ENCODE measurements at regions not wholly inside any gene's neighbourhood (a gene's known extent, or its start where the extent isn't known, plus 50 kb on each side); places are given as distances from the start of the nearest gene placed in this dataset.
"Not testable (repeated sequence)": the region's sequence is repeated elsewhere in the genome, so short reads cannot be mapped to it uniquely, and the experiment has no call there.

GRCh38 chr2:124967325-124967724, 942.2 kb downstream of the CNTNAP5 start:
- no peak for DNase-seq (ENCODE audit: low read depth)

- DNase-seq (ENCODE audit: low read depth): no peak
Observed at GRCh38 chr2:124970030-124970429, 944.9 kb downstream of the CNTNAP5 start.

DNA sequence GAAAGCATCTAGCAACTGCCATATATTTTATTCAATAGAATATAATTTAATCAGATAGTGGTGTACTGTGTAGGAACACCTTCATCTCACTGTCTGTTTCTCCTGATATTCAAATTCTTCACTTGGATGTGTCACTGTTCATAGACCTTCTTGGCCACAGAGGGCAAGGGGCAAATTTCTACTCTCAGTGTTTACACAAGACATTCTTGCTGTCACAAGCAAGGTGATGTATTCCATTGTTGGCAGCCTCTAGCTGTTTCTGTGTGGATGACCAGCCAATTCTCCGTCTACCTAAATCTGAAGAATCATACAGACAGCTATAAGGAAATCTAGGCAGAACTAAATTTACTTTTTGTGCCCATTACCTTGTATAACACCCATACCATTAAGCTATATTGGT, 948.3 kb downstream of the CNTNAP5 start:
- DNase-seq (ENCODE audit: low read depth): no peak

DNA sequence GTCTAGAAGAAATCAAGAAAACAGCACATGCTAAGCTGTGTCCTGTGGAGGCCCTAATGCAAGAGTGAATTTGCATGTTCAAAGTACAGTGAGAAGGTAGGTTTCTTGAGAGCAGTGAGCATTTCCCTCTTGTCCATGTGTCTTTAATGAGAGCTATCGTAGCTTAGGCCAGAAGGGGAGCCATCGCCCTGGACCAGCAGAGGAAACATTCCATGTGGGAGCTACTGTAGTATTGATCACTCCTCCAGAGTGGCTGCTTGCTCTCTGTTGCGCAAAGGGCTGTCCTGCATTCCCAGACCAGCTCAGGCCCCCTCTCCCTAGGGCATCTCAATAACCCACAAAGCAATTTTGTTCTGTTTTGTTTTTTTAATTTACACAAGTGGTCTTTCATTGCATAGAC, 950.1 kb downstream of the CNTNAP5 start:
- no peak for DNase-seq (ENCODE audit: low read depth)

DNA sequence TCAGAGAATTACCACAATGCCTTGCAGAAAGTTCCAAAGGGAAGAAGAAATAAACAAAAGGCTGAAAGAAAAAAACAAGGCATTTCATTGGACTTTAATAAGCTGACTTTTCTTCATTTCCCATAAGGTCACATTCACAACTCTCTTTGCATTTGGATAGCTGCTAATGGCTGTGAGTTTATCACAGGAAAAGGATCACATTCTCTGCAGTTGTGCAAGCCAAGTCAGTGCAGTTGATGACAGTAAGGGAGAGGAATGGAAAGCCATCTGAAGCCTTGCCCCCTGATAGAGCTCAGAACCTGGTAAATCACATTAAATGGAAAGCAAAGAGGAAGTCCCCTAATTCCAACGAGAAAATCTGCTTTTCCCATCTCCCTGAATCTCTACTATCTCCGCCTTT, 950.6 kb downstream of the CNTNAP5 start:
- no peak for DNase-seq (ENCODE audit: low read depth)

DNA sequence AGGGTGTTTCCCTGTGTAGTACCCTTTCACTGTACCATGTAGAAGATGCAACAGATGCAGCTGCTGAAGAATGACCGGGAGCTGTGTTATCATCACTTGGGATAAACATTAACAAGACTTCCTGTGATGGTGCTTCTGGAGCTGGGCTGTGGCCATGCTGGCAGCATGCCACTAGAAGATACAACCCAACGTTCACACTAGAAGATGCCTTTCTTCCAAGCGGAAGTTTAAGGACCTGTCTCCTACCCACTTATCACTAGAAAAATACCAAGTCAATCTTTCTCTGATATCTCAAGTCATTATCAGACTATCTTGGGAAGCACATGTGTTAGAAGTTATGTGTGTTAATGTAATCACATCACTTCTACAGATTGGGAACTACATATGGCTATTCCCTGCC, 953.5 kb downstream of the CNTNAP5 start:
- no peak for DNase-seq (ENCODE audit: low read depth)

- peak; percentile 21 for DNase-seq (ENCODE audit: low read depth)
Observed at GRCh38 chr2:124983595-124983994, 958.5 kb downstream of the CNTNAP5 start.

GRCh38 chr2:124985270-124985669, 960.2 kb downstream of the CNTNAP5 start:
- DNase-seq (ENCODE audit: low read depth): no peak

- DNase-seq (ENCODE audit: low read depth): no peak
Observed at GRCh38 chr2:124986136-124986535, 961.0 kb downstream of the CNTNAP5 start.

DNA sequence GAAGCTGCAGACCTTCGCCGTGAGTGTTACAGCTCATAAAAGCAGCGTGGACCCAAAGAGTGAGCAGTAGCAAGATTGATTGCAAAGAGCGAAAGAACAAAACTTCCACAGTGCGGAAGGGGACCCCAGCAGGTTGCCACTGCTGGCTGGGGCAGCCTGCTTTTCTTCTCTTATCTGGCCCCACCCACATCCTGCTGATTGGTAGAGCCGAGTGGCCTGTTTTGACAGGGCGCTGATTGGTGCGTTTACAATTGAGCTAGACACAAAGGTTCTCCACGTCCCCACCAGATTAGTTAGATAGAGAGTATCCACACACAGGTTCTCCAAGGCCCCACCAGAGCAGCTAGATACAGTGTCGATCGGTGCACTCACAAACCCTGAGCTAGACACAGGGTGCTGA, 961.8 kb downstream of the CNTNAP5 start:
- not testable (repeated sequence) for DNase-seq (ENCODE audit: low read depth)

DNA sequence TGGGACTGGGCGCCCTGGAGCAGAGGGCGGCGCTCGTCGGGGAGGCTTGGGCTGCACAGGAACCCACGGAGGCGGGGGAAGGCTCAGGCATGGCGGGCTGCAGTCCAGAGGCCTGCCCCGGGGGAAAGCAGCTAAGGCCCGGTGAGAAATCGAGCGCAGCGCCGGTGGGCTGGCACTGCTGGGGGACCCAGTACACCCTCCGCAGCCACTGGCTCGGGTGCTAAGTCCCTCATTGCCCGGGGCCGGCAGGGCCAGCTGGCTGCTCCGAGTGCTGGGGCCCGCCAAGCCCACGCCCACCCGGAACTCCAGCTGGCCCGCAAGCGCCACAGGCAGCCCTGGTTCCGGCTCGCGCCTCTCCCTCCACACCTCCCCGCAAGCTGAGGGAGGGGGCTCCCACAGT, 962.3 kb downstream of the CNTNAP5 start:
- DNase-seq (ENCODE audit: low read depth): not testable (repeated sequence)

DNA sequence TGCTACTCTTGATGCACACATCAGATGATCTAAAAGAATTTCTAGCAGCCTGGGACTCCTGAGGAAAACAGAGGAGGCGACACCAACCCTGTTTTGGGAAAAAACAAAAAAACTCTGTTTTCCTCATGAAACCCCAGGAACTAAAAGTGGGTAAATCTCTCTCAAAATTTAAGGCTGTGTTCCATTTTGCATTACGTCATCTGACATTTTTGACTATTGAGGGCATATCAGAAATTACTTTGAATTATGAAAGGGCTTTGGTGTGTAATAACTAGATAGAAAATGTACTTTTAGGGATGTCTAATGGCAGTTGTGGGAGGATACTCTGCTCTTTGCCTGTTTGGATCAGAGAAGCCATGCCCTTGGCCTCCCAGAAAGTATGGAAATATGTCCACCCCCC, 963.0 kb downstream of the CNTNAP5 start:
- no peak for DNase-seq (ENCODE audit: low read depth)

GRCh38 chr2:124988794-124989193, 963.7 kb downstream of the CNTNAP5 start:
- no peak for DNase-seq (ENCODE audit: low read depth)

GRCh38 chr2:124993809-124994208, 968.7 kb downstream of the CNTNAP5 start:
- DNase-seq (ENCODE audit: low read depth): no peak

GRCh38 chr2:124995185-124995912, 970.3 kb downstream of the CNTNAP5 start:
- no peak for DNase-seq (ENCODE audit: low read depth)

DNA sequence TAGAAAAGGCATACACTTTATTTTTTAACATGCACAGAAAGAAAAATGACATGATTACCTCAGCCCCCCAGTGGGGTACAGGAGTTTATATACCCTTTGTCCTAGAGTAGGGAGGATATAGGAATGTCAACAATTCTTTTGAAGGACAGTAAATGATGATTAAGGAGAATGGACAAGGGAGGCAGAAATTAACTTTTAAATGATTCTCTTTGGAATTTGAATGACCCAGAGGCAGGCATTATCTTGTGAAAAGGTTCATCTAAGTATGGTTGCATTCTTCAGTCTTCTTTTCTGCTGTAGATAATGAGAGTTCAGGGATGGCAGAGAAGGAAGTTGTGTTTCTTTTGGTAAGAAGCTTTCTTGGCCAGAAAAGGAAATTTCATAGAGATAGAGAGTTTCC, 971.3 kb downstream of the CNTNAP5 start:
- no peak for DNase-seq (ENCODE audit: low read depth)

DNA sequence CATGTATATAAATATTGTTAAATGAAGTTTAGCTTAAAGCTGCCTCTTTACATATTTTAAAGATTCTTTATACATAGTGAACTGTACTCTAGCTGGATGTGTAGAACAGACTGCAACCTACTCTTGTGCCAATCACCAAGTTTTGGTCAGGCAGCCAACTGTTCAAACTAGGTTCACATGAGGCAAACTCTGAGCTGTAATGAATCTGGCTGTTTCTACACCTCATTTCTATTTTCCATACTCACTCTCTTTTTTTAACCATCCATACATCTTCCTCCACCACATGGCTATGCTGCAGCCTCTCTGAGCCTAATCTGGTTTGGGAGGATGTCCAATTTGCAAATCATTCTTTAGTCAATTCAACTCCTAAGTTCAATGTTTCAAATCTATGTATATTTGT, 974.8 kb downstream of the CNTNAP5 start:
- DNase-seq (ENCODE audit: low read depth): no peak

- no peak for DNase-seq (ENCODE audit: low read depth)
Observed at GRCh38 chr2:125004106-125004800, 979.2 kb downstream of the CNTNAP5 start.

- DNase-seq (ENCODE audit: low read depth): no peak
Observed at GRCh38 chr2:125006676-125007075, 981.6 kb downstream of the CNTNAP5 start.

- DNase-seq (ENCODE audit: low read depth): not testable (repeated sequence)
Observed at GRCh38 chr2:125028721-125029120, 1003.6 kb downstream of the CNTNAP5 start.

DNA sequence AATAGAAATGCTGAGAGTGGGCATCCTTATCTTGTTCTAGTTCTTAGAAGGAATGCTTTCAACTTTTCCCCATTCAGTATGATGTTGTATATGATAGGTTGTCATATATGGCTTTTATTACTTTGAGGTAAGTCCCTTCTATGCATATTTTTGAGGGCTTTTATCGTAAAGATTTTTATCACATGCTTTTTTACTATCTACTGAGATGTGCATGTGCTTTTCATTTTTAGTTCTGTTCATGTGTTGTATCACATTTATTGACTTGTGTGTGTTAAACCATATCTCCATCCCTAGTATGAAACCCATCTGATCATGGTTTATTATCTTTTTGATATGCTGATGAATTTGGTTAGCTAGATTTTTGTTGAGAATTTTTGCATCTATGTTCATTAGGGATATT, 1008.8 kb downstream of the CNTNAP5 start:
- DNase-seq (ENCODE audit: low read depth): no peak

- DNase-seq (ENCODE audit: low read depth): no peak
Observed at GRCh38 chr2:125037135-125037653, 1012.1 kb downstream of the CNTNAP5 start.

DNA sequence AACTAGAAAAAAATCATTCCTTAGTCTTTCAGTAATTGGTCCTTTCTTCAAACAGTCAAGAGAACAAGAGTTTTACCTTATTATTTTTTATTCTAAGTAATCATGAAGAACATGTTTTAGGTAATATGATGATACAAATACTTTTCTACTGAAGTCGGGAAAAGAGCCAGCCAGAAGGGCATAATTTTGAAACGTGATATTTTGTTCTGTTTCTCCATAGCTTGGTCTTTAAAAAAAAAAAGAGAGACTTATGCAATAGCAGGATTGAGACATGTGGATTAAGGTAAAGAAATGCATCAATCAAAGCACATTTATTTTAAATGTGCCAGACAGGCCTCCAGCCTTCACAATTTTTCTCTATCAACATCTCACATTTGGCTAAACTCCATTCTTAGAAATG, 1016.8 kb downstream of the CNTNAP5 start:
- no peak for DNase-seq (ENCODE audit: low read depth)

- DNase-seq (ENCODE audit: low read depth): no peak
Observed at GRCh38 chr2:125042727-125043126, 1017.6 kb downstream of the CNTNAP5 start.
